HG03432 (cell line): ENCODE measurements at regions not wholly inside any gene's neighbourhood (a gene's known extent, or its start where the extent isn't known, plus 50 kb on each side); places are given as distances from the start of the nearest gene placed in this dataset.
"Not testable (repeated sequence)": the region's sequence is repeated elsewhere in the genome, so short reads cannot be mapped to it uniquely, and the experiment has no call there.

Experiments used
- ATAC-seq: cut with Tn5 transposase; IDR thresholded peaks from one replicate; pipeline ENCODE4 v1.9.1; 2021; ENCODE audit warnings: mild to moderate bottlenecking, moderate library complexity; ENCODE audit not compliant: unreplicated experiment

GRCh38 chr6:19370831-19371230, 466.3 kb upstream of the ID4 start:
- ATAC-seq: no peak

GRCh38 chr6:19375613-19376012, 461.6 kb upstream of the ID4 start:
- no peak for ATAC-seq

- ATAC-seq: no peak
These were observed 459.4 kb upstream of the ID4 start for GRCh38 chr6:19377722-19378121.

- ATAC-seq: no peak
These were observed 456.9 kb upstream of the ID4 start for GRCh38 chr6:19380293-19380692.

- ATAC-seq: no peak
These were observed 454.5 kb upstream of the ID4 start for GRCh38 chr6:19382676-19383075.

- ATAC-seq: no peak
These were observed 445.2 kb upstream of the ID4 start for GRCh38 chr6:19391926-19392325.

- no peak for ATAC-seq
These were observed 443.1 kb upstream of the ID4 start for GRCh38 chr6:19394051-19394450.

- ATAC-seq: no peak
These were observed 442.5 kb upstream of the ID4 start for GRCh38 chr6:19394687-19395086.

GRCh38 chr6:19395316-19395715, 441.9 kb upstream of the ID4 start:
- ATAC-seq: no peak

- ATAC-seq: no peak
These were observed 437.8 kb upstream of the ID4 start for GRCh38 chr6:19399406-19399805.

GRCh38 chr6:19404884-19405283, 432.3 kb upstream of the ID4 start:
- not testable (repeated sequence) for ATAC-seq

- ATAC-seq: no peak
These were observed 428.8 kb upstream of the ID4 start for GRCh38 chr6:19408331-19408730.

- no peak for ATAC-seq
These were observed 426.7 kb upstream of the ID4 start for GRCh38 chr6:19410481-19410880.

GRCh38 chr6:19413323-19413722, 423.8 kb upstream of the ID4 start:
- no peak for ATAC-seq

GRCh38 chr6:19415605-19416326, 421.4 kb upstream of the ID4 start:
- no peak for ATAC-seq

- no peak for ATAC-seq
These were observed 420.4 kb upstream of the ID4 start for GRCh38 chr6:19416811-19417210.

GRCh38 chr6:19417713-19418112, 419.5 kb upstream of the ID4 start:
- no peak for ATAC-seq

- no peak for ATAC-seq
These were observed 412.3 kb upstream of the ID4 start for GRCh38 chr6:19424853-19425252.

- ATAC-seq: no peak
These were observed 409.6 kb upstream of the ID4 start for GRCh38 chr6:19427548-19427947.

- no peak for ATAC-seq
These were observed 404.1 kb upstream of the ID4 start for GRCh38 chr6:19432966-19433498.

- no peak for ATAC-seq
These were observed 403.1 kb upstream of the ID4 start for GRCh38 chr6:19434065-19434464.

- ATAC-seq: no peak
These were observed 401.4 kb upstream of the ID4 start for GRCh38 chr6:19435755-19436154.
